Loucy (cell line): ENCODE measurements at regions not wholly inside any gene's neighbourhood (a gene's known extent, or its start where the extent isn't known, plus 50 kb on each side); places are given as distances from the start of the nearest gene placed in this dataset.

Source experiments
- EZH2phosphoT487 ChIP-seq: fragments of 200-600 bp; IDR thresholded peaks from 2 replicates; pipeline ENCODE4 v1.6.1; 2018; ENCODE audit warnings: antibody characterized with exemption, mild to moderate bottlenecking, moderate library complexity, borderline replicate concordance
- TF ChIP-seq, protein P1 (sequence below): fragments of 200-600 bp; sonication (generic); conservative IDR thresholded peaks from 2 replicates; pipeline ENCODE4 v1.5.1; 2014; ENCODE audit warnings: mild to moderate bottlenecking, antibody characterized with exemption, low read length

DNA sequence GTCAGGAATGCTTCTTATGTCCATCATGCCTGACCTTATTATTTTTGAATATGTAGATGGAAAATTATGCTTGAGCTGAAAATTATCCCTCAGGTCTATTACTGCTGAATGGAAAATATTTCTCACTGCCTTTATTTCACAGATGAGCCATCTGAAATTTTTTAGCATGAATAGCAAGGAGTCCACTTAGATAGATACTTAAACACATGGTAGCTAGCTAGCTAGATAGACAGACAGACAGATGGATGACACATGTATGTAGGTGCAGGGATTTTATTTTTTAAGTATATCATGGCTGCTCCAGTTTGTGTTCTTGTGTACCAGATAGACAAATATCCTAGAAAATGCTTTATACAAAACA lies 645.0 kb downstream of the MMUT start:
- TF ChIP-seq, protein P1, sequence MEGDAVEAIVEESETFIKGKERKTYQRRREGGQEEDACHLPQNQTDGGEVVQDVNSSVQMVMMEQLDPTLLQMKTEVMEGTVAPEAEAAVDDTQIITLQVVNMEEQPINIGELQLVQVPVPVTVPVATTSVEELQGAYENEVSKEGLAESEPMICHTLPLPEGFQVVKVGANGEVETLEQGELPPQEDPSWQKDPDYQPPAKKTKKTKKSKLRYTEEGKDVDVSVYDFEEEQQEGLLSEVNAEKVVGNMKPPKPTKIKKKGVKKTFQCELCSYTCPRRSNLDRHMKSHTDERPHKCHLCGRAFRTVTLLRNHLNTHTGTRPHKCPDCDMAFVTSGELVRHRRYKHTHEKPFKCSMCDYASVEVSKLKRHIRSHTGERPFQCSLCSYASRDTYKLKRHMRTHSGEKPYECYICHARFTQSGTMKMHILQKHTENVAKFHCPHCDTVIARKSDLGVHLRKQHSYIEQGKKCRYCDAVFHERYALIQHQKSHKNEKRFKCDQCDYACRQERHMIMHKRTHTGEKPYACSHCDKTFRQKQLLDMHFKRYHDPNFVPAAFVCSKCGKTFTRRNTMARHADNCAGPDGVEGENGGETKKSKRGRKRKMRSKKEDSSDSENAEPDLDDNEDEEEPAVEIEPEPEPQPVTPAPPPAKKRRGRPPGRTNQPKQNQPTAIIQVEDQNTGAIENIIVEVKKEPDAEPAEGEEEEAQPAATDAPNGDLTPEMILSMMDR: no peak
- TF ChIP-seq EZH2phosphoT487: no peak
